ENCODE measurements at regions not wholly inside any gene's neighbourhood (a gene's known extent, or its start where the extent isn't known, plus 50 kb on each side); places are given as distances from the start of the nearest gene placed in this dataset.

DNA sequence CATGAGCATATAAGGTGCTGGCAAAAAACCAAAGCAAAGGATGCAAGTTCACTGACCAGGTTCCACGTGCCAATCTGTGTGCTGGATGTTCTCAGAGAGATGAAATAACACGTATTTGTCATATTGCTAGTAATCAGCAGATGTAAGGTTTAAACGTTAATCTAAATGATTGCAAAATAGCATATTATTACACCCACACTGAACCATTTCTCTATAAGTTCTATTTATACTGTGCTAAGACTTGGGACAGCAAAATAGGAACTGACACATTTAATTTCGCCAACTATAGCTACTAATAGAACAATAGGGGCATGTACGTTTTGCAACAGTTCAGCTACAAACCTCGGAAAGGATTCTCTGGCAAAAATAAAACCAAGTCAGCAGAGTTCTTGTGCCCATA, 350.3 kb upstream of the ZNF385D start:
- no peak overlapping the region for H3K4me3 ChIP-seq (ENCODE audit: low read length)
- no peaks in the 10 kb centered on the region; the same call in 1 of the 2 replicates for H3K9me3 ChIP-seq (ENCODE audit: control insufficient read depth, insufficient read depth, low read length)
- no peaks in the 10 kb centered on the region for H3K4me1 ChIP-seq (ENCODE audit: control insufficient read depth, insufficient read depth, low read length)
- no peak for DNase-seq (ENCODE audit: low read depth, low spot score)
- H3K36me3 ChIP-seq (ENCODE audit: control insufficient read depth, insufficient read depth, low read length), result no peaks in the 10 kb centered on the region
- no peaks in the 10 kb centered on the region for H3K27me3 ChIP-seq (ENCODE audit: control insufficient read depth, insufficient read depth, low read length)
- no peak overlapping the region for H3K27ac ChIP-seq (ENCODE audit: low read length)
- no CpG with 5 or more reads among the region's 6 CpGs for WGBS (ENCODE audit: insufficient coverage, insufficient read length)

GRCh38 chr3:22101811-22102210, 350.8 kb upstream of the ZNF385D start:
- Histone ChIP-seq H3K4me3 (ENCODE audit: low read length) (no peak overlapping the region), H3K27me3 (ENCODE audit: control insufficient read depth, insufficient read depth, low read length) (no peaks in the 10 kb centered on the region), H3K9me3 (ENCODE audit: control insufficient read depth, insufficient read depth, low read length) (no peaks in the 10 kb centered on the region; the same call in 1 of the 2 replicates), H3K27ac (ENCODE audit: low read length) (no peak overlapping the region), H3K4me1 (ENCODE audit: control insufficient read depth, insufficient read depth, low read length) (no peaks in the 10 kb centered on the region), H3K36me3 (ENCODE audit: control insufficient read depth, insufficient read depth, low read length) (no peaks in the 10 kb centered on the region)
- WGBS (ENCODE audit: insufficient coverage, insufficient read length), result no CpG with 5 or more reads among the region's 1 CpG
- DNase-seq (ENCODE audit: low read depth, low spot score), result no peak

GRCh38 chr3:22103423-22103822, 352.4 kb upstream of the ZNF385D start:
- Histone ChIP-seq H3K9me3 (ENCODE audit: control insufficient read depth, insufficient read depth, low read length) (no peaks in the 10 kb centered on the region; the same call in 1 of the 2 replicates), H3K4me3 (ENCODE audit: low read length) (no peak overlapping the region), H3K4me1 (ENCODE audit: control insufficient read depth, insufficient read depth, low read length) (no peaks in the 10 kb centered on the region), H3K36me3 (ENCODE audit: control insufficient read depth, insufficient read depth, low read length) (no peaks in the 10 kb centered on the region), H3K27me3 (ENCODE audit: control insufficient read depth, insufficient read depth, low read length) (no peaks in the 10 kb centered on the region), H3K27ac (ENCODE audit: low read length) (no peak overlapping the region)
- DNase-seq (ENCODE audit: low read depth, low spot score), result no peak
- no CpG with 5 or more reads among the region's 1 CpG for WGBS (ENCODE audit: insufficient coverage, insufficient read length)

DNA sequence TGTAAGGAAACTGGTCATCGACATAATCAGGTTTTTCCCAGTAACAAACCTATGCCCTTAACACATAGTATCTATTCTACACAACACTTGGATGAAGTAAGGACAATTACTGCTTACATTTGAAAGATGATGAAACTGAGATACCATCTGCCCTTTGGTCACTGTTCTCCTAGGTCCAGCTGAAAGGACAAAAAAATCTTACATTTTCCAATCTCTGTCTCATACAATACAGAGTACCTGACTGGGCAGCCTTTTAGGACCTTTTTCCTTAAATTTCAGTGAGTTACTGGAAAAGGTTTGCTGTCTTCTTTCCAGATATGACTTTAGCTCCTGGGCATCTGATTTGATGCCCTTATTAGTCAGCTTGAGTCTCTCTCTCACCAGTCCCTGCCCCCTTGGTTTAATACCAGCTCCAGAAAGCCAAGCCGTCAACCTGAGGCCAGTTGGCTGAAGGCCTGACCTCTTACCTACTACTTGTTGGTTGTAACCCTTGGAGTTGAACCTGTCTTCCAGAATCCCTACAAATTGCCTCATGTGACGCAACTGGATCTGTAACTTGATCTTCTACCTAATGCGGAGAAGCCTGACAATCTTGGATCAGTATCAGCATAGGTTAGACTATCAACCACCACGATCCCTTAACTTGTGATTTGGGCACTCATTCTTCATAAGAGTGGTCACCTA, 355.3 kb upstream of the ZNF385D start:
- no peak for DNase-seq (ENCODE audit: low read depth, low spot score)
- no peak overlapping the region for H3K27ac ChIP-seq (ENCODE audit: low read length)
- H3K36me3 ChIP-seq (ENCODE audit: control insufficient read depth, insufficient read depth, low read length), result no peaks in the 10 kb centered on the region
- H3K4me1 ChIP-seq (ENCODE audit: control insufficient read depth, insufficient read depth, low read length), result no peaks in the 10 kb centered on the region
- H3K9me3 ChIP-seq (ENCODE audit: control insufficient read depth, insufficient read depth, low read length), result no peaks in the 10 kb centered on the region
- no peak overlapping the region for H3K4me3 ChIP-seq (ENCODE audit: low read length)
- H3K27me3 ChIP-seq (ENCODE audit: control insufficient read depth, insufficient read depth, low read length), result no peaks in the 10 kb centered on the region
- no CpG with 5 or more reads among the region's 5 CpGs for WGBS (ENCODE audit: insufficient coverage, insufficient read length)

DNA sequence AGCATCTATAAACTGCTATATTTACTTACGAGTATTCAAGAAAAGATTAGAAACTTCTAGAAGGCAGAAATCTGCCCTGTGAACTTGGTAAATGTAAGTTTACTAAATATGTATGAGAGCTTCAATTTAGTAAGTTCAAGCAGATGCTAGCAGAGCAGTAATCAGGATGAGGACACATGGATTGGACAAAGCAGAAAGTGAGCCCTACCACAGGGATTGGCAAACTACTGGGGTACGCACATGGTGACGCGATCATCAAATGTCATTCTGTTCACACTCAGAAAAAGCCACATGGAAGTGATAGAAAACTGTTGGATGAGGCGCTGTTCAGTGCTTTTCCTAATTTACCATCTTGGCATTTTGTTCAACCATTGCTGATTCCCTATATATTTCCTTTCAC, 360.2 kb upstream of the ZNF385D start:
- no peaks in the 10 kb centered on the region for H3K4me1 ChIP-seq (ENCODE audit: control insufficient read depth, insufficient read depth, low read length)
- no CpG with 5 or more reads among the region's 5 CpGs for WGBS (ENCODE audit: insufficient coverage, insufficient read length)
- H3K27ac ChIP-seq (ENCODE audit: low read length), result no peak overlapping the region
- no peaks in the 10 kb centered on the region for H3K36me3 ChIP-seq (ENCODE audit: control insufficient read depth, insufficient read depth, low read length)
- DNase-seq (ENCODE audit: low read depth, low spot score), result no peak
- H3K27me3 ChIP-seq (ENCODE audit: control insufficient read depth, insufficient read depth, low read length), result no peaks in the 10 kb centered on the region
- H3K4me3 ChIP-seq (ENCODE audit: low read length), result no peak overlapping the region
- H3K9me3 ChIP-seq (ENCODE audit: control insufficient read depth, insufficient read depth, low read length), result no peaks in the 10 kb centered on the region

DNA sequence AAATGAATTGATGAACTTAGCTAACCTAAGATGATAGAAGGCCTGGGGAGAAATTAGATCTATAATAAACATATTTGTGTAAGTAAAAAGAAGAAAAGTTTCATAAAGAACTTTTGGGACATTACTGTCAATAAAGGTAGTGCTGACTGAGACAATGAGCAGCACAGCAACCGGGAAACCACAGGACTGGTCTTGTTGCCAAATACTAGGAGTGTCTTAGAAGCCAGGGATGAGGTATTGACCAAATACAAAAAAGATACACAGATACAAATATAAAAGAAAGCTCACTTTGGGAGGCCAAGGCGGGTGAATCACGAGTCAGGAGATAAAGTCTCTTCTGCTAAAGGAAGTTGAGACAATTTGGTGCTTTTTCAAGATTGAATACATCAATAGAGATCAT, 362.4 kb upstream of the ZNF385D start:
- DNase-seq (ENCODE audit: low read depth, low spot score), result no peak
- no CpG with 5 or more reads among the region's 3 CpGs for WGBS (ENCODE audit: insufficient coverage, insufficient read length)

GRCh38 chr3:22115581-22115980, 364.6 kb upstream of the ZNF385D start:
- Histone ChIP-seq H3K27me3 (ENCODE audit: control insufficient read depth, insufficient read depth, low read length) (no peaks in the 10 kb centered on the region), H3K4me3 (ENCODE audit: low read length) (no peak overlapping the region), H3K27ac (ENCODE audit: low read length) (no peak overlapping the region), H3K36me3 (ENCODE audit: control insufficient read depth, insufficient read depth, low read length) (no peaks in the 10 kb centered on the region), H3K4me1 (ENCODE audit: control insufficient read depth, insufficient read depth, low read length) (no peaks in the 10 kb centered on the region), H3K9me3 (ENCODE audit: control insufficient read depth, insufficient read depth, low read length) (no peaks in the 10 kb centered on the region)
- WGBS (ENCODE audit: insufficient coverage, insufficient read length), result no CpG with 5 or more reads among the region's 4 CpGs
- DNase-seq (ENCODE audit: low read depth, low spot score), result no peak

More for the DNA sequence above, 362.4 kb upstream of the ZNF385D start:
- H3K27me3 ChIP-seq (ENCODE audit: control insufficient read depth, insufficient read depth, low read length), result no peaks in the 10 kb centered on the region
- H3K27ac ChIP-seq (ENCODE audit: low read length), result no peak overlapping the region
- H3K4me1 ChIP-seq (ENCODE audit: control insufficient read depth, insufficient read depth, low read length), result no peaks in the 10 kb centered on the region
- H3K9me3 ChIP-seq (ENCODE audit: control insufficient read depth, insufficient read depth, low read length), result no peaks in the 10 kb centered on the region
- H3K36me3 ChIP-seq (ENCODE audit: control insufficient read depth, insufficient read depth, low read length), result no peaks in the 10 kb centered on the region
- H3K4me3 ChIP-seq (ENCODE audit: low read length), result no peak overlapping the region

- Histone ChIP-seq H3K27ac (ENCODE audit: low read length) (no peak overlapping the region), H3K27me3 (ENCODE audit: control insufficient read depth, insufficient read depth, low read length) (no peaks in the 10 kb centered on the region), H3K36me3 (ENCODE audit: control insufficient read depth, insufficient read depth, low read length) (no peaks in the 10 kb centered on the region), H3K9me3 (ENCODE audit: control insufficient read depth, insufficient read depth, low read length) (no peaks in the 10 kb centered on the region), H3K4me1 (ENCODE audit: control insufficient read depth, insufficient read depth, low read length) (no peaks in the 10 kb centered on the region), H3K4me3 (ENCODE audit: low read length) (no peak overlapping the region)
- DNase-seq (ENCODE audit: low read depth, low spot score), result no peak
- WGBS (ENCODE audit: insufficient coverage, insufficient read length), result no CpG with 5 or more reads among the region's 2 CpGs
Observed at GRCh38 chr3:22117091-22117490, 366.1 kb upstream of the ZNF385D start.

DNA sequence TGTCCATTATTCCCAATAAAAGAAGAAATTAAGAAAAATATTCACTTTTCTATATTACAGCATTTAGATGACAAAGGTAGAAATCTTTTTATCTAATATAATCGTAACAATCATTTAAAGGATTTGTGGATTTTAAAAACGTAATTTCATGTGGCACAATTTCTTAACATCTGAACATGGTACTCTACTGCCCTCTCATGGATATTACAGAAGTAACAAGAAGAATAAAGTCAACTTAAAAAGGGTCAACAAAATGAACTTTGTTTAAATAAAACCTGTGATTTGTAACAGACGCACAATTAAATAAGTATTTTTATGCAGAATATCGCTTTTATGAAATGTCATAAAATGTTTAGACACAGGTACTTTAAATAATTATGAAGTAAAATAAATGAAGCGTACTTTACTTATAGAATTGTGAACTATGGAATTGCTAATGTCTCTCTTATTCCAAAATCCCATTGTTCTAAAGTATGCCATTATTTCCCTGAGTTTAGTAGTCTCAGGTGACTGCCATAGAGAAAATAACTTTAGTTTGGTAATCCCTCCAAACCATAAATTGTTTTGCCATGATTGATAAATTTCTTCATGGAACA, 366.8 kb upstream of the ZNF385D start:
- no peak overlapping the region for H3K27ac ChIP-seq (ENCODE audit: low read length)
- H3K36me3 ChIP-seq (ENCODE audit: control insufficient read depth, insufficient read depth, low read length), result no peaks in the 10 kb centered on the region
- no CpG with 5 or more reads among the region's 5 CpGs for WGBS (ENCODE audit: insufficient coverage, insufficient read length)
- H3K4me3 ChIP-seq (ENCODE audit: low read length), result no peak overlapping the region
- H3K27me3 ChIP-seq (ENCODE audit: control insufficient read depth, insufficient read depth, low read length), result no peaks in the 10 kb centered on the region
- no peaks in the 10 kb centered on the region for H3K9me3 ChIP-seq (ENCODE audit: control insufficient read depth, insufficient read depth, low read length)
- peak; percentile 1 for DNase-seq (ENCODE audit: low read depth, low spot score)
- H3K4me1 ChIP-seq (ENCODE audit: control insufficient read depth, insufficient read depth, low read length), result no peaks in the 10 kb centered on the region

DNA sequence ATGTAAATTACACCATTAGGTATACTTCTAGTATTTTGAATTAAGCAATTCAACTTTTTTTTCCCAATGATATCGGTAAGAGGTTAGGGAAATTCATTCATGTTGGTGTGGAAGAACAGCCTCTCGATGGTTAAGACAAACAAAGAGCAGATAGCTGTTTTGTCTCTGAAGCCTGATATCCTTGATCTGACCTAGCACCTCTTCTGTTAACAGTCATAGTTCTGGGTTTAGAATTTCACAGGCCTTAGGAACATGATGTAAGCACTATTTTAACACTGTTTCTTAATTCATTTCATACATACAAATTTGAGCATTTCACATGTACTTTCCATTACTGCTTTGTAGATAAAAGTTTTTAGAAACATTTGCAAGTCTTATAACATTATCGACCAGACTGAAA, 367.5 kb upstream of the ZNF385D start:
- no CpG with 5 or more reads among the region's 3 CpGs for WGBS (ENCODE audit: insufficient coverage, insufficient read length)

More for the DNA sequence above, 367.5 kb upstream of the ZNF385D start:
- Histone ChIP-seq H3K27me3 (ENCODE audit: control insufficient read depth, insufficient read depth, low read length) (no peaks in the 10 kb centered on the region), H3K4me3 (ENCODE audit: low read length) (no peak overlapping the region), H3K9me3 (ENCODE audit: control insufficient read depth, insufficient read depth, low read length) (no peaks in the 10 kb centered on the region), H3K27ac (ENCODE audit: low read length) (no peak overlapping the region), H3K36me3 (ENCODE audit: control insufficient read depth, insufficient read depth, low read length) (no peaks in the 10 kb centered on the region), H3K4me1 (ENCODE audit: control insufficient read depth, insufficient read depth, low read length) (no peaks in the 10 kb centered on the region)
- no peak for DNase-seq (ENCODE audit: low read depth, low spot score)
